IPS-20b (cell line): ENCODE measurements at regions not wholly inside any gene's neighbourhood (a gene's known extent, or its start where the extent isn't known, plus 50 kb on each side); places are given as distances from the start of the nearest gene placed in this dataset.

Experiments used
- H3K27ac ChIP-seq: one replicate; pipeline ENCODE4 v1.5.1; 2013; ENCODE audit warnings: low read length
- H3K27me3 ChIP-seq: 2 replicates; pipeline ENCODE4 v1.6.1; 2013; ENCODE audit warnings: mild to moderate bottlenecking, low read length, inconsistent platforms; ENCODE audit not compliant: insufficient read depth
- H3K36me3 ChIP-seq: 2 replicates; pipeline ENCODE4 v1.6.1; 2013; ENCODE audit warnings: low read depth, mild to moderate bottlenecking, inconsistent platforms, low read length, moderate library complexity; ENCODE audit not compliant: insufficient read depth
- H3K4me1 ChIP-seq: 2 replicates; pipeline ENCODE4 v1.6.1; 2013; ENCODE audit warnings: mild to moderate bottlenecking, control low read depth, inconsistent platforms, low read length, moderate library complexity; ENCODE audit not compliant: insufficient read depth
- H3K4me3 ChIP-seq: 2 replicates; pipeline ENCODE4 v1.5.1; 2013; ENCODE audit warnings: mild to moderate bottlenecking, low read length, inconsistent platforms
- H3K9ac ChIP-seq: 2 replicates; pipeline ENCODE4 v1.6.1; 2013; ENCODE audit warnings: low read depth, mild to moderate bottlenecking, inconsistent platforms, low read length, moderate library complexity
- H3K9me3 ChIP-seq: 2 replicates; pipeline ENCODE4 v1.6.1; 2013; ENCODE audit warnings: mild to moderate bottlenecking, low read depth, low read length, inconsistent platforms; ENCODE audit not compliant: insufficient read depth

DNA sequence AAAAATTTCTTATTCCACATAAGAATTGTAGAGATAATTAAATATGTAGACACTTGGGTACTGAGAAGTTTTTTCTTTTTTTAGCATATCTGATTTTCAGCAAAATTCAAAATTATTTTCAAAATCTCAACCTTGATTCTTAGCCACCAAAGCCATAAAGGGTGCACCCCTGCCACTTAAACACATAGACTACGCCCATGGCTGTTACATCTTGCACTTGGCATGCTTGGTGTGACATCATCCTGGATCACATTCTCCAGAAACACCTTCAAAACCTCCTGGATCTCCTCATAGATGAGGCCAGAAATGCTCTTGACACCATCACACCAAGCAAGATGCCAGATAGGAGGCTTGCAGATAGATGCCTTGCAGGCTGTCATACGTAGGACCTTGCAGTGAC, 89.1 kb upstream of the KLF14 start:
- H3K9me3 ChIP-seq = peaks cover 8% of the 10 kb centered on the region; the same call in 1 of the 2 replicates
- no peaks in the 10 kb centered on the region for H3K4me1 ChIP-seq
- no peaks in the 10 kb centered on the region for H3K36me3 ChIP-seq
- H3K27me3 ChIP-seq = no peaks in the 10 kb centered on the region
- no peak overlapping the region for H3K9ac ChIP-seq
- H3K4me3 ChIP-seq = no peak overlapping the region
- H3K27ac ChIP-seq = no peak overlapping the region

GRCh38 chr7:130825819-130826218, 91.8 kb upstream of the KLF14 start:
- peaks cover 8% of the 10 kb centered on the region; the same call in 1 of the 2 replicates for H3K9me3 ChIP-seq

GRCh38 chr7:130829415-130829814, 95.4 kb upstream of the KLF14 start:
- H3K27ac ChIP-seq = no peak overlapping the region
- no peak overlapping the region for H3K9ac ChIP-seq
- no peaks in the 10 kb centered on the region for H3K4me1 ChIP-seq

More at GRCh38 chr7:130825819-130826218, 91.8 kb upstream of the KLF14 start:
- Histone ChIP-seq H3K27me3 (no peaks in the 10 kb centered on the region), H3K27ac (no peak overlapping the region), H3K36me3 (no peaks in the 10 kb centered on the region), H3K4me1 (no peaks in the 10 kb centered on the region), H3K4me3 (no peak overlapping the region), H3K9ac (no peak overlapping the region)

GRCh38 chr7:130831322-130831721, 97.3 kb upstream of the KLF14 start:
- Histone ChIP-seq H3K36me3 (no peaks in the 10 kb centered on the region), H3K4me3 (no peak overlapping the region), H3K9ac (no peak overlapping the region), H3K9me3 (0 out of 2 replicates have a peak, but pooled peaks cover 3% of the 10 kb centered on the region), H3K27me3 (no peaks in the 10 kb centered on the region), H3K4me1 (no peaks in the 10 kb centered on the region), H3K27ac (no peak overlapping the region)

More at GRCh38 chr7:130829415-130829814, 95.4 kb upstream of the KLF14 start:
- Histone ChIP-seq H3K36me3 (no peaks in the 10 kb centered on the region), H3K27me3 (no peaks in the 10 kb centered on the region), H3K9me3 (peaks cover 8% of the 10 kb centered on the region; the same call in 1 of the 2 replicates), H3K4me3 (no peak overlapping the region)

DNA sequence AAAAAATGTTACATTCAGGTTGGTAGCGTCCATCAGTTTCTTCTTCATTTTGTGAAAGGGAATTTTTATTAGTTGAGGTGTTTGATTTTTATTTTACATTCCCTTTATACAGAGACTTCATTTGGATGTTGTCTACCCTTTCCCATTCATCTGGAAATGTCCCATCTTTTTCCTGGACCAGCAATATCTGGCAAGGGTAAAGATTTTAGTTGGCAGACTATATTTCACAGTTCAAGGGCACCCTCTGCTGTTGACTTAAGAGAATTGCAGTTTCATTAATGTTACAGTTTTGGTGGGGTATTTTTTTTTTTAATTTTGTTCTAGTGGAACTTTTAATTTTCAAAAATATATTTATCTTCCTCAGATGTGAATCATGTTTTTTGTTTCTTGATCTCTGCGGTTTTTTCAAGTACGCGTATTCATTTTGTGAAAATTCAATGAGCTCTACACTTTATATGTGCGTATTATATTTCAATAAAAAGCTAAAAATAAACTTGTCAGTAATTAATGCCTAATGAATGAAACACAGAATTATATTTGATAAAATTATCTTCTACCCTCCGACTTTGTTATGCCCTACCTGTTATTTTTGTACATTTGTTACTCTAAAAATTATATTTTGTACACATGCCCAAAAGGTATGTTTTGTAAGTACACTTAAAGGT, 97.9 kb upstream of the KLF14 start:
- no peak overlapping the region for H3K27ac ChIP-seq
- no peaks in the 10 kb centered on the region for H3K4me1 ChIP-seq
- H3K36me3 ChIP-seq = no peaks in the 10 kb centered on the region
- H3K27me3 ChIP-seq = no peaks in the 10 kb centered on the region
- no peaks in the 10 kb centered on the region for H3K9me3 ChIP-seq
- H3K9ac ChIP-seq = no peak overlapping the region
- no peak overlapping the region for H3K4me3 ChIP-seq

DNA sequence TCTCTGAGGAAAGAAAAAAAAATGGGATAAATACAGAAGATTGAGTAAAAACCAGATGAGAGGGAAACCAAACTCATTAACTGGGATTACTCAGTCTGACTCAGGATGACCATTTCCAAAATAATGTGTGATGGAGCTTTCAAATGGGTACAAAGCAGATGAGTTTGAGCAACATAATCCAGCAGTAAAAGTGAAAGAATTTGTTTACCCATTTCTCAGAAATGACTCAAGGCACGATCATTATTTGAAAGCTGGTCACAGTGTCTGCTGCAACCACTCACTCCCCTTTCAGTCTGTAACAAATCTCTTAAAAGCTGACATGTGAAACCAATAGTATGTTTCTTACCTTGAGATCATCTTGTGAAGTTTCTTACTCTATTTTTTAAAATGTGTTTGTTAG, 104.7 kb upstream of the KLF14 start:
- Histone ChIP-seq H3K4me1 (no peaks in the 10 kb centered on the region), H3K27me3 (no peaks in the 10 kb centered on the region), H3K9ac (no peak overlapping the region), H3K9me3 (no peaks in the 10 kb centered on the region), H3K4me3 (no peak overlapping the region), H3K36me3 (no peaks in the 10 kb centered on the region), H3K27ac (no peak overlapping the region)

DNA sequence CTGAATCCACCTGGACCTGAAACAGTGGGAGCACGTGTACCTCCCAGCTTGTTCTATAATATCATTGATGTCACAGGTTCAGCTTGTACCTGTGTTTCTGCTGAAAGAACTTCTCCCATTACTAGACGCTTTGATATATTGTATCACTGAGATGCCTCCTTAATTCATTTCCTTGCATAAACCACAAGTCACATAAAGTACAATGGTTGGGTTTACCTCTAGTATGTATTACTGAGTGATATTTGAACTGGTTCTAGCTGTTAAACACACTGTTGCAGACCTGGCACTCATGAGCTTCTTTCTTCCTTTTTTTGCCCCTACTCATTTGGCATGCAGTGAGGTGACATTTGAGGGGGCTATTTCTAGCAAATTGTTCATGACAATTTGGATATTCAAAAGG, 106.6 kb upstream of the KLF14 start:
- Histone ChIP-seq H3K4me1 (no peaks in the 10 kb centered on the region), H3K9me3 (no peaks in the 10 kb centered on the region), H3K4me3 (no peak overlapping the region), H3K27me3 (no peaks in the 10 kb centered on the region), H3K27ac (no peak overlapping the region), H3K9ac (no peak overlapping the region), H3K36me3 (no peaks in the 10 kb centered on the region)

GRCh38 chr7:130841416-130841815, 107.4 kb upstream of the KLF14 start:
- no peaks in the 10 kb centered on the region for H3K9me3 ChIP-seq
- H3K9ac ChIP-seq = no peak overlapping the region
- H3K36me3 ChIP-seq = no peaks in the 10 kb centered on the region
- no peaks in the 10 kb centered on the region for H3K27me3 ChIP-seq
- H3K4me1 ChIP-seq = no peaks in the 10 kb centered on the region
- no peak overlapping the region for H3K4me3 ChIP-seq
- H3K27ac ChIP-seq = no peak overlapping the region

DNA sequence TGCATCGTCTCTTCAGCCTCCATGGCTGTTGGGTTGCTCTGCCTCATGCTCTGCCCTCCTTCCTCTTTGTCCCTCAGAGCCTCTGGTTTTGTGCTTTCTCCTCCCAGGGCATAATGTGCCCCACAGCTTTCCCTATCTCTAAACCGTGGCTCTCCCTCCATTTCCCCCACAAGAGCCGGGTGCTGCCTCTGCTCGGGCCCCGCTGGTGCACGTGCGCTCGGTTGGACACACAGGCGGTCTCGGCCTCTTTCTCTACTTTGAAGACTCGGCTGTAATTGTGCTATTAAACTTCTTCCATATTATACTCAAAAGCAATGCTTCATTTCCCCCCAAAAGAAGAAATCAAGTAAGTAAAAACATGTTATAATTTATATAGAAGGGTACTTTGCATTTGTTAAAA, 109.7 kb upstream of the KLF14 start:
- Histone ChIP-seq H3K27ac (no peak overlapping the region), H3K4me1 (no peaks in the 10 kb centered on the region), H3K36me3 (no peaks in the 10 kb centered on the region), H3K27me3 (no peaks in the 10 kb centered on the region), H3K4me3 (no peak overlapping the region), H3K9ac (no peak overlapping the region), H3K9me3 (no peaks in the 10 kb centered on the region)

DNA sequence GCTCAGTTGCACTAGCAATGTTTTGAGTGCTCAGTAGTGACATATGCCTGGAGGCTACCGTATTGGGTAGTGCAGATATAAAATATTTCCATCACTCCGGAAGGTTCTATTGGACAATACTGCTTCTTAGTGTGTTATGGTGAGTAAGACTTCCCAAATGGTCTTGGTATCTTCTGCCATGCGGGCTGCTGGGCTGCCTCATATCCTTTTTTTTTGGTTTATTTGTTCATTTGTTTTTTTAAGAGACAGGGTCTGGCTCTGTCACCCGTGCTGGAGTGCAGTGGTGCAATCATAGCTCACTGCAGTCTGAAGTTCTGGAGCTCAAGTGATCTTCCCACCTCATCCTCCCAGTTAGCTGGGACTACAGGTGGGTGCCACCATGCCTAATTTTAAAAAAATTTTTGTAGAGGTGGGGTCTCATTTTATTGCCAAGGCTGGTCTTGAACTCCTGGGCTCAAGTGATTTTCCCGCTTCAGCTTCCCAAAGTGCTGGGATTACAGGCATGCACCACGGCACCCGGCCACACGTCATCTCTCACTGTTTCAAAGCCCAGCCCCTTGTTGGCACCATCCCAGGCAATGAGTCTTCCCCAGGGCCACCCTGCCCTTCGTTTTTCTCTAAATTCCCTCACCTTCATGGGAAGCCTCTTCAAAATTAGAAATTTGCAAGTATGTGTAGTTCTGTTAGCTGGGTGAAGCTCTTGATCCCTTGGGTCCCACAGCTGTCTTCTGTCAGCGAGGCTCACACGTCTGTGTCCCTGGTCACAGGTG, 111.0 kb upstream of the KLF14 start:
- Histone ChIP-seq H3K27ac (no peak overlapping the region), H3K4me1 (no peaks in the 10 kb centered on the region), H3K27me3 (no peaks in the 10 kb centered on the region), H3K9me3 (no peaks in the 10 kb centered on the region), H3K4me3 (no peak overlapping the region), H3K36me3 (no peaks in the 10 kb centered on the region), H3K9ac (no peak overlapping the region)

DNA sequence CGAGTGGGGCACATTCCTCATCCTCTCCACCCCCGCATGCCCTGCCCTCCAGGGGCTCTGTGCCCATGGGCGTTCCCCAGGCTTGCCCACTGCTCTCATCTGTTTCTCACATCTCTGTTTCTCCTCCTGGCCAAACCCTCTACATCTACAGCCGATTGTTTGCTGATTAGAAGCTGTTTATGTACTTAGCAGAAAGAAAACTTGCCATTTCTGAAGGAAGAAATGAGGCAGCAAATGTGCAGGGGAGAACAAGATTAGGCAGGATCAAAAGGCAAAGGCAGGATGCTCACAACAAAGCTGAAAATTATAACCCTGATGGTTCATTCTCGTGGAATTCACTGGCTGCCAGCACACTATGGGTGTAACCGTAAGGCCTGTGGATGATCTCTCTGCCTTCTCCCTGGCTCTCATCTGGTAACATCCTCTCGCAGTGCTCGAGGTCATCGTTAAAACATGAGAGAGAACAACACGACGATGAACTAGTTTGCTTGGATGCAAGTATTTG, 111.6 kb upstream of the KLF14 start:
- Histone ChIP-seq H3K4me3 (no peak overlapping the region), H3K27me3 (no peaks in the 10 kb centered on the region), H3K27ac (no peak overlapping the region), H3K9me3 (no peaks in the 10 kb centered on the region), H3K9ac (no peak overlapping the region), H3K4me1 (no peaks in the 10 kb centered on the region), H3K36me3 (no peaks in the 10 kb centered on the region)

DNA sequence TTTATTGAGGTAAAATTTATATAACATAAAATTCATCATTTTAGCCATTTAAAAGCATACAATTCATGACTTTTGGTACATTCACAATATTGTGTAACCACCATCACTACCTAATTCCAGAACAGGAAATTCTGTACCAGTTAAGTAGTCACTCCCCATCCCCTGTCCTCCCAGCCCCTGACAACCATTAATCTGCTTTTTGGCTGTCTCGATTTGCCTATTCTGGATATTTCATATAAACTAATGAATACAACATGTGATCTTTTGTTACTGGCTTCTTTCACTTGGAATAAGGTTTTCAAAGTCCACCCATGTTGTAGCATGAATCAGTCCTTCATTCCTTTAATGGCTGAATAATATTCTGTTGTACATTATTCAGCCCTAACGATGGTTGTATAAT, 115.6 kb upstream of the KLF14 start:
- Histone ChIP-seq H3K36me3 (no peaks in the 10 kb centered on the region), H3K4me3 (no peak overlapping the region), H3K9me3 (no peaks in the 10 kb centered on the region), H3K27ac (no peak overlapping the region), H3K4me1 (no peaks in the 10 kb centered on the region), H3K27me3 (no peaks in the 10 kb centered on the region), H3K9ac (no peak overlapping the region)
